Transverse colon (tissue), 4 donors: ENCODE measurements at regions not wholly inside any gene's neighbourhood (a gene's known extent, or its start where the extent isn't known, plus 50 kb on each side); places are given as distances from the start of the nearest gene placed in this dataset.

ENCODE experiments used
- DNase-seq: peaks from one replicate; pipeline ENCODE4 v3.0.0-alpha.2; 2019
- H3K27ac ChIP-seq, 4 donors: fragments of 200-600 bp; sonication (generic); 2 replicates each; pipeline ENCODE4 v1.5.1; 2016 to 2018; ENCODE audit warnings: inconsistent platforms in 4 of 4
- H3K27me3 ChIP-seq: fragments of 200-600 bp; sonication (generic); 2 replicates; pipeline ENCODE4 v1.5.1; 2017; ENCODE audit warnings: inconsistent platforms
- H3K36me3 ChIP-seq, 4 donors: fragments of 200-600 bp; sonication (generic); 2 replicates each; pipeline ENCODE4 v1.5.1; 2017 to 2019; ENCODE audit warnings: inconsistent platforms in 4 of 4
- H3K4me1 ChIP-seq, 4 donors: fragments of 200-600 bp; sonication (generic); 2 replicates each; pipeline ENCODE4 v1.5.1; 2017 to 2020; ENCODE audit warnings: inconsistent platforms in 4 of 4
- H3K4me3 ChIP-seq, 4 donors: fragments of 200-600 bp; sonication (generic); 1 replicate in 1 of 4; 2 replicates in 3 of 4; pipeline versions ENCODE4 v1.5.1 to v1.6.1; 2017 to 2019; ENCODE audit warnings: inconsistent platforms in 4 of 4
- H3K9me3 ChIP-seq, 2 donors: fragments of 200-600 bp; sonication (generic); 2 replicates each; pipeline ENCODE4 v1.5.1; 2017 to 2019; ENCODE audit warnings: inconsistent platforms in 2 of 2
- EP300 ChIP-seq: sonication (generic); formaldehyde crosslinking; IDR thresholded peaks from one replicate; pipeline ENCODE4 v1.6.1; 2017; ENCODE audit warnings: antibody characterized with exemption, low read depth
- POLR2A ChIP-seq: fragments of 450-650 bp; IDR thresholded peaks from one replicate; pipeline ENCODE4 v1.6.1; 2016; ENCODE audit warnings: antibody characterized with exemption, mild to moderate bottlenecking, moderate library complexity
- POLR2AphosphoS5 ChIP-seq, 3 donors: sonication (generic); formaldehyde crosslinking; IDR thresholded peaks; one replicate each; pipeline ENCODE4 v1.6.1; 2016; ENCODE audit warnings: antibody characterized with exemption in 3 of 3
- WGBS, 2 donors: methylation state at CpG; one replicate each; pipeline ENCODE4 v1.1.5; 2018; ENCODE audit warnings: low coverage in 1 of 2; 5-methylcytosine and 5-hydroxymethylcytosine counted together
- in situ Hi-C, 4 donors: fragments of 200-750 bp; cut with MboI; loops; one replicate each; pipeline versions ENCODE4 v1.15.0 to v1.15.1; 2017; ENCODE audit warnings: low sequenced_read_pairs in 3 of 4, low pct_ligation_motif_present in 1 of 4, low pct_unique_long_range_greater_than_20kb in 1 of 4
- intact Hi-C: fragments of 100-400 bp; cut with DNase I; formaldehyde crosslinking; loops from one replicate; pipeline ENCODE4 v1.15.1; 2023; ENCODE audit warnings: low total_unique reads
- TF ChIP-seq, protein P1 (sequence below), 5 experiments: fragments of 200-600 bp in 3 of 5; fragments of 450-650 bp in 2 of 5; sonication (generic) in 3 of 5; IDR thresholded peaks; 1 replicate in 2 of 5; 2 replicates in 3 of 5; pipeline ENCODE4 v1.5.1; 2016 to 2017; ENCODE audit warnings: antibody characterized with exemption in 5 of 5, inconsistent platforms in 3 of 5, mild to moderate bottlenecking in 2 of 5, moderate library complexity in 1 of 5

DNA sequence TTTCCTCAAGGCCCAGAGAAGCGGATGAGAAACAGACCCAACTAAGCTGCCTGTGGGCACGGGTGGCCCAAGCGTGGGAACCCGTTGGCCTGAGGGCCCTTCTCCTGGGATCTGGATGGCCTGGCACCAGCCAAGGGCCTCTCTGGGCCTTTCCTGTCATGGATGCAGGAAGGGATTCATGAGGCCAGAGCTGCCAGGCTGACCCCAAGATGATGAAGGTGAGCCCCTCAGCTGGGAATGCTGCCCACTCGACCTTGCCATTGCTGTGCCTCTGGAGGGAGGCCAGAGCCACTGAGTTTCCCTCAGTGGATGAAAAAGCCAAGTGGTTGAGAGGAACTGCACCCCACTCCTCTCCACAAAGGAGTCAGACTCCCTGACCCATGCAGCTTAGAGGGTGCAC lies 171.2 kb downstream of the VEGFA start:
- DNase-seq: no peak
- no peaks in the 10 kb centered on the region for H3K27me3 ChIP-seq
- TF ChIP-seq POLR2AphosphoS5 (IDR thresholded peaks at IDR 0.05): no peak
- TF ChIP-seq, protein P1, sequence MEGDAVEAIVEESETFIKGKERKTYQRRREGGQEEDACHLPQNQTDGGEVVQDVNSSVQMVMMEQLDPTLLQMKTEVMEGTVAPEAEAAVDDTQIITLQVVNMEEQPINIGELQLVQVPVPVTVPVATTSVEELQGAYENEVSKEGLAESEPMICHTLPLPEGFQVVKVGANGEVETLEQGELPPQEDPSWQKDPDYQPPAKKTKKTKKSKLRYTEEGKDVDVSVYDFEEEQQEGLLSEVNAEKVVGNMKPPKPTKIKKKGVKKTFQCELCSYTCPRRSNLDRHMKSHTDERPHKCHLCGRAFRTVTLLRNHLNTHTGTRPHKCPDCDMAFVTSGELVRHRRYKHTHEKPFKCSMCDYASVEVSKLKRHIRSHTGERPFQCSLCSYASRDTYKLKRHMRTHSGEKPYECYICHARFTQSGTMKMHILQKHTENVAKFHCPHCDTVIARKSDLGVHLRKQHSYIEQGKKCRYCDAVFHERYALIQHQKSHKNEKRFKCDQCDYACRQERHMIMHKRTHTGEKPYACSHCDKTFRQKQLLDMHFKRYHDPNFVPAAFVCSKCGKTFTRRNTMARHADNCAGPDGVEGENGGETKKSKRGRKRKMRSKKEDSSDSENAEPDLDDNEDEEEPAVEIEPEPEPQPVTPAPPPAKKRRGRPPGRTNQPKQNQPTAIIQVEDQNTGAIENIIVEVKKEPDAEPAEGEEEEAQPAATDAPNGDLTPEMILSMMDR (IDR thresholded peaks at IDR 0.05): no peak
- TF ChIP-seq POLR2A: no peak
- no peak for TF ChIP-seq EP300
- intact Hi-C loops (no loop called here), in situ Hi-C loops (no loop called here)
- H3K27ac ChIP-seq: no peak overlapping the region
- 77% methylated on average over 2 of the region's 5 CpGs; no CpG with 5 or more reads in 1 of the 2 donors for WGBS, 2 donors
- peaks cover 0 to 7% of the 10 kb centered on the region in 2 donors for H3K9me3 ChIP-seq
- no peak overlapping the region for H3K4me3 ChIP-seq
- H3K36me3 ChIP-seq: no peaks in the 10 kb centered on the region
- H3K4me1 ChIP-seq: no peaks in the 10 kb centered on the region

DNA sequence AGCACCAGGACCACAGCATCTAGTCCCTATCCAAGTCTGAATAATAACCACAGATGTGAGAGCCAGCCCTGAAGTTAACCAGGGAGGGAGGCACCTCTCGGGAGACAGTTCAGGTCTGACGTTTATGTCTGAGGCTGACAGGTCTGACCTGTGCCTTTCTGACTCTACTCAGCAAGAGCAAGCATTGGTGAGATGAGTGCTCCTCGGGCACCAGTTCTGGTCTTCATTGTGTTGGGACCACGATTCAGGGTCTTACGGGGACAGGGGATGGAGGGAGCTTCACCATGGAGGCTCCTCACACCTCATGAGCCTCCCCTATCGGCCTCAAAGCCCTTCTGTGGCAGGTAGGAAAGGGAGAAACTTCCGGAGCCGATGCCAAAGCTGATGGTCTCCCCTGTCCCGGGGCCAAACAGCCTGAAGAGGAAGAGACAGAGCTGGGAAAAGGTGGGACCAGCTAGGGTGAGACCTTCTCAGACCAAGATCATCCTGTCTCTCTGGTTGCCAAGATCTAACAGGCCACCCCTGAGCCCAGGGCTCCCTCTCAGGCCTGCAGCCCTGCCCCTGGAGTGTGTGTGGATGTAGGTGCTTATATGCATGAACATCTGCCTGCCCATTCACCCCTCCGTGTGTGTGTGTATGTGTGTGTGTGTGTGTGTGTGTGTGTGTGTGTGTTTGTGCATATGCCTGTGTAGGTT lies 170.5 kb downstream of the VEGFA start:
- H3K9me3 ChIP-seq: peaks cover 0 to 7% of the 10 kb centered on the region in 2 donors
- no peak overlapping the region for H3K4me3 ChIP-seq
- H3K36me3 ChIP-seq: no peaks in the 10 kb centered on the region
- TF ChIP-seq, protein P1 (IDR thresholded peaks at IDR 0.05): no peak
- TF ChIP-seq EP300: no peak
- no peak for TF ChIP-seq POLR2A
- no peak for TF ChIP-seq POLR2AphosphoS5 (IDR thresholded peaks at IDR 0.05)
- no peaks in the 10 kb centered on the region for H3K4me1 ChIP-seq
- no peaks in the 10 kb centered on the region for H3K27me3 ChIP-seq
- H3K27ac ChIP-seq: no peak overlapping the region
- no peak for DNase-seq
- WGBS, 2 donors: 89% methylated on average over 10 of the region's 10 CpGs; no CpG with 5 or more reads in 1 of the 2 donors
- intact Hi-C loops: no loop called here
- in situ Hi-C loops: no loop called here

DNA sequence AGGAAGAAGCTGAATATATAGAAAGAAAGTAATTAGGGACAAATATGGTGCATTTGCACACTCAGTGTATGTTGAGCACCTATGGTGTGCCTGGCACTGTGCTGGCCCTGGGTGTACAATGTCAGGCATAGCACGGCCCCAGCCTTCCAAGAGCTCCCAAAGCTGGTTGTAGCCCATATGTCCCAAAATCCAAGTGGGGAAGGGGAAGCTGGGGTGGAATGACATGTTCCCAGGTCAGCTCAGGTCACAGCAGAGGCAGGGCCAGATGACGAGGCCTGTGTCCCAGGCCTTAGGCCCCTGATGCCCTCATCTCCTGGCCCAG lies 170.0 kb downstream of the VEGFA start:
- in situ Hi-C loops (no loop called here), intact Hi-C loops (no loop called here)
- Histone ChIP-seq H3K4me3 (no peak overlapping the region), H3K27ac (no peak overlapping the region), H3K9me3 (peaks cover 0 to 3% of the 10 kb centered on the region in 2 donors), H3K4me1 (no peaks in the 10 kb centered on the region), H3K27me3 (no peaks in the 10 kb centered on the region), H3K36me3 (no peaks in the 10 kb centered on the region)
- DNase-seq: no peak
- WGBS, 2 donors: 75% methylated on average over 2 of the region's 2 CpGs; no CpG with 5 or more reads in 1 of the 2 donors
- TF ChIP-seq POLR2AphosphoS5 (IDR thresholded peaks at IDR 0.05) (no peak), POLR2A (no peak), EP300 (no peak)
- TF ChIP-seq, protein P1 (IDR thresholded peaks at IDR 0.05): no peak

DNA sequence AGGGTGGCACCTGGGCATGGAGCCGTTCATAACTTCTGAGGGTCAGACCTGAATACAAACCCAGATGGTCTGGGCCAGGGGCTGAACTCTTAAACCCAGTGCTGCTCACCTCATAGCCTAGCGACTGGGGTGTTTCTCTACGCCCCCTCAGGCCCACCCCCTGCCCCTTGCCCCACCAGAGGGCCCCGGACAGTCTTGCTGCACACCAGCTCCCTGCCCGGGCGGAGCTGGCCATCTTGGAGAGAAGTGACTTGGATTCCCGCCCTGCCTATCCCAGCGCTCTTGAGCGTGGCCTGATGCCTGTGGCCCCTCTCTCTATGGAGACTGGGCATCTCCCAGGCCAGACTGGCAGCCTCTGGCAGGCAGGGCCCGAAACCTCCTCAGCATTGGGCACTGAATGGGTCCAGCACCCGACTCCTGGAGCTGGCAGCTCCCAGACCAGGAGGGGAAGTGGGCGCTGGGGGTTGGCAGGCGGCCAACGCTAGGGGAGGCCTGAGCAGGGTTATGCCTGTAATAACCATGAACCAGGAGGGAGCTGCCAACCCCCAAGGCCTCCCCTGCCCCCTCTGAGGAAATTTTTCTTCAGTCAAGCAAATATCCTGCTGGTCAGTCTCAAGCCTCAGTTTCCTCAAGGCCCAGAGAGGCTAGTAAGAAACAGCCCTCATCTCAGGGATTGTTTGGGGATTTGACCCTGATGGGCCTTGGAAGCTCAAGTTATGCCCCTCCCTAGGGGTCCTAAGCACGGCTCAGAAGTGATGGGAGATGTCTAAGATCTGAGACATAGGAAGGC lies 169.5 kb downstream of the VEGFA start:
- Histone ChIP-seq H3K27me3 (no peaks in the 10 kb centered on the region), H3K4me3 (no peak overlapping the region), H3K36me3 (no peaks in the 10 kb centered on the region), H3K9me3 (no peaks in the 10 kb centered on the region), H3K4me1 (no peaks in the 10 kb centered on the region), H3K27ac (no peak overlapping the region)
- TF ChIP-seq, protein P1 (IDR thresholded peaks at IDR 0.05): no peak
- in situ Hi-C loops: no loop called here
- intact Hi-C loops: no loop called here
- WGBS, 2 donors: 79% methylated on average over 15 of the region's 15 CpGs; no CpG with 5 or more reads in 1 of the 2 donors
- DNase-seq: no peak
